ENCODE measurements at regions not wholly inside any gene's neighbourhood (a gene's known extent, or its start where the extent isn't known, plus 50 kb on each side); places are given as distances from the start of the nearest gene placed in this dataset.
"Not testable (repeated sequence)": the region's sequence is repeated elsewhere in the genome, so short reads cannot be mapped to it uniquely, and the experiment has no call there.

DNA sequence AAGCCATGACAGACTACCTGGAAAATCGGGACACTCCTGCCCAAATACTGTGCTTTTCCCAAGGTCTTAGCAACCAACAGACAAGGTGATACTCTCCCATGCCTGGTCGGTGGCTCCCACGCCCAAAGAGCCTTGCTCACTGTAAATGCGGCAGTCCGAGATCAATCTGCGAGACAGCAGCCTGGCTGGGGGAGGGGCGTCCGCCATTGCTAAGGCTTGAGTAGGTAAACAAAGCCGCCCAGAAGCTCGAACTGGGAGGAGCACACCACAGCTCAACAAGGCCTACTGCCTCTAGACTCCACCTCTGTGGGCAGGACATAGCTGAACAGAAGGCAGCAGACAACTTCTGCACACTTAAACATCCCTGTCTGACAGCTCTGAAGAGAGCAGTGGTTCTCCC lies 272.1 kb upstream of the CCNG1 start:
- no peak for DNase-seq (ENCODE audit: low spot score)

DNA sequence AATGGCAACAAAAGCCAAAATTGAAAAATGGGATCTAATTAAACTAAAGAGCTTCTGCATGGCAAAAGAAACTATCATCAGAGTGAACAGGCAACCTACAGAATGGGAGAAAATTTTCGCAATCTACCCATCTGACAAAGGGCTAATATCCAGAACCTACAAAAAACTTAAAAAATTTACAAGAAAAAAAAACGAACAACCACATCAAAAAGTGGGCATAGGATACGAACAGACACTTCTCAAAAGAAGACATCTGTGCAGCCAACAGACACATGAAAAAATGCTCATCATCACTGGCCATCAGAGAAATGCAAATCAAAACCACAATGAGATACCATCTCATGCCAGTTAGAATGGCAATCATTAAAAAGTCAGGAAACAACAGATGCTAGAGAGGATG lies 267.2 kb upstream of the CCNG1 start:
- DNase-seq (ENCODE audit: low spot score), result not testable (repeated sequence)

DNA sequence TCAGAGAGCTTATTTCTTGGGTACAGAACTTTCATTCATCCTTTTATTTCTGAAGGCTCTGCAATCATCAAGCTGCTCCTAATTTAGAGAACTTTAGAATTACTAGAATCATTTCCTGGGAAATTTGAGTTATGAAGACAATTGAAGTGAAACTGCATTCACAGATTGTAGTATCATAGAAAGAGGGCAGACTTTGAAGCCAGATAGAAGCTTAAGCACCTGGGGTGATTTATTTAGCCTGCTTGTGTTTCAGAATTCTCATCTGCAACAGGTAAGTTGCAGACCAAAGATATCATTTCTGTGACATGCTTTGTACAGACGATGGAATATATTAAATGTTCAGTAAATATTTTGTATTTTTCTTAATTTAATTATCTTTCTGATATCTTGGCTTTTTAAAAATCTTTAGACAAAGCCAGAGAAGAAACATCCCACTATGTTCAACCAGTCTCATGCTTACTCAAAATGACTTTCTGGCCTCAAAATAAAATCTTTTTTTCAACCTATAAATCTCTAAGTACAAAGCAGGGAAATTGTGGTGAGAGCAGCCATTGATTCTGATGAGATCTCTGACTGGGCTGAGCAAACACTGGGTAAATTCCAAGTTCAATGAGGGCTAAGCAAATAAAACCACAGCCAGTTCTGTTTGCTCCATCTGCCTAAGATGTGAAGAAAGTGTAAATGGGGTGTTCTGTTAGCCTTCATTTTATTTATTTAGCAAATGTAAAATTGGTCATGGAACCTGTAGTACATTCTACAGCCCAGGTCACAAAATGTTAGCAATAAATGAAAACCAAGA lies 264.7 kb upstream of the CCNG1 start:
- no peak for DNase-seq (ENCODE audit: low spot score)

DNA sequence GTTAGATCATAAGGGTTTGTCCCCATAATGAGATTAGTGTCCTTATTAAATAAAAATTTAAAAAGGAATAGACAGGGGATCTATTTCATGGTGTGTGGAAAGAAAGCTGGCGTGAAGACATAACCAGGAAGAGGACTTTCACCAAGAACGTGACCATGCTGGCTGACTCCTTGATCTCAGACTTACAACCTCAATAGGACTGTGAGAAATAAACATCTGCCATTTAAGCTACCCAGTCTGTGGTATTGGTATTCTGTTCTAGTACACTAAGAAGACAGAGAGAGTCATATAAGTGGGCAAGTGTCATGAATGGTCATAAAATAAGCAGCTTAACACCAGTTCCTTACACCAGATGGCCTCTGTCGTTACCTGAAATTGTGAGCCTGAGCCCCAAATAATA lies 259.4 kb upstream of the CCNG1 start:
- DNase-seq (ENCODE audit: low spot score), result no peak

DNA sequence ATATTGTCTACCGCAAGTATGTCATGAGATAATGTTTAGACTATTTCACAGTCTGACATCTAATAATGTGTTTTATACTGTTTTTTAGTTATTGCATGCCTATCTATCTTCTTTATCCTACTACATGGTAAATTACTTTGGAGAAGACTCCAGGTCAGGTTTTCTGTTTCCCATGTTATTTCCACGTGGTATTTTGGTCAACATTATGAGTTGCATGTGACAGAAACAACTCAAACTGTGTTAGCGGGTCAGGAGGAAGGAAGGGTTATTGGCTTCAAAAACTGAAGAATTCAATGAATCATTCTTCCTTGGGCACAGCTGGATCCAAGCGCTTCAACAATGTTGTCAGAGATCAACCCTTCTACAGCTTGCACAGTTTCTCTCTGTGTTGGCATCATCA lies 252.1 kb upstream of the CCNG1 start:
- DNase-seq (ENCODE audit: low spot score), result no peak

DNA sequence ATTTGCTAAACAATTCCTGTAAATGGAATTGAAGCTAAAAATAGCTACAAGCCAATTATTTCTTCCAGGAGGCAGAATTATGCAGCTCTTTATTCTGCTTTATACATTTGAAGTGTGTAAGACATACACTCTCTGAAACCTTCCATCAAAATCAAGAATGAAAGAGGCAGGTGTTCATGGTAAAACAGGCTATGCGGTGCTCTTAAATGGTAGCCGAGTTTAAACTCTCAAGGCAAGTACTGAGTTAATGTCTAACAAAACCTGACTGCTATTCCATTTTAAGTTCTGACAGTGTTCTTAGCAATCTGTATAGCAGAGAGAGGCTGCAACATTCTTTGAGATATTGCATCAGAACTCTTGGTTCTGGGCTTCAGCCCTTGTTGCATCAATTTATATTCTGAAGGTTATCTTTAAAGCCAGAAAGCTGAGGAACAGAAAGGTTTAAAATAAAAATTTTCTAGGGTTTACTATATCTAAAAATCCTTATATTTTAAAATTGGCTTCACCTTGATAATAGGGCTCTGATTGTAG lies 248.3 kb upstream of the CCNG1 start:
- DNase-seq (ENCODE audit: low spot score), result no peak

DNA sequence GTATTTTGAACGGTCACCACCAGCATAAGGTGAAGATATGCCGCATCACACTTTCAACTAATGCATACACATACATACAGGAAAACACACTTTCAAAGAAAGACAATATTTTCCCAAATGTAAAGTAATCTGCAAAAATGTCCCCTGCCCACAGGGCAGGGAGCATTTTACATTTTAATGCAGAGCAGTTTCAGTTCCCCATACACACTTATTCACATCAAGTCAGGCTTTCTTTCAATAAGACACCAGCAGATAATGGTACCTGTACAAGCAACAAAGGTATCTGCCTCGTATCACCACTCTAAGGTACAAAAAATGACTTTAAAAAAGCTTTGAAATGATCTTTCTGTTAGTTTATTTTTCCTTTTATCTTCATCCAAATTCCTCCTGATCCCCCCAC lies 247.1 kb upstream of the CCNG1 start:
- no peak for DNase-seq (ENCODE audit: low spot score)

DNA sequence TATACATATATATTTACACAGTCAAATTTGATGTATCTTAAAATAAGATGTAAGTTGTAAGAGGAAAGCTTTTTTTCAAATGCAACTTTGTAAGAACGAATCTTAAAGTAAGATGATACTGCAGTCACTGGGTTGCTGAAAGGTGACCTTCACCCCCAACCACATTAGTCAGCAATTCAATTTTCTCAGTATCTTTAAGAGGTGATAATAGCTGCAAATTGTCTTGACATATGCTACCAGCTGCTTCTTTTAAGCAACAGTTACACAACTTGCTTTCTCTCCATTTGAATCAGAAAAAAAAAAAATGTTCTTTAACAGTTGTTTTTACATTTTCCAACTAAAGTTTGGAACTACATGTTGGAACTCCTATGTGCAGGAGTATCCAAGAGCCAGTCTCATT lies 246.6 kb upstream of the CCNG1 start:
- no peak for DNase-seq (ENCODE audit: low spot score)

DNA sequence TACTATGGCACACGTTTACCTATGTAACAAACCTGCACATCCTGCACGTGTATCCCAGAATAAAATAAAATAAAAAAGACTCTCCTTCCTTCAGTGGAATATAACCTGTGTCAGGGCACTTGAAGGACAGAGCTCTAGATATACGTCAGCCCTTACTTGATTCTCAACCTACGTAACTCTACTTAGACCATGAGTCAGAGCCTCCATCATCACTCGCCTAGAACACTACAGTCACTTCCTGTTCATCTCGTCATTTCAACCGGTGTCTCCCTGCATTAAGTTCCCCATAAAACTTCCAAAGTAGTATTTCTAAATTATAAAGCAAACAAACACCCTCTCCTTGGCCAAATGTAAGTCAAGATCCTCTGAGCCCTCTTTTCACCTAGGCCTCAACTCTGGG lies 243.5 kb upstream of the CCNG1 start:
- DNase-seq (ENCODE audit: low spot score), result no peak

DNA sequence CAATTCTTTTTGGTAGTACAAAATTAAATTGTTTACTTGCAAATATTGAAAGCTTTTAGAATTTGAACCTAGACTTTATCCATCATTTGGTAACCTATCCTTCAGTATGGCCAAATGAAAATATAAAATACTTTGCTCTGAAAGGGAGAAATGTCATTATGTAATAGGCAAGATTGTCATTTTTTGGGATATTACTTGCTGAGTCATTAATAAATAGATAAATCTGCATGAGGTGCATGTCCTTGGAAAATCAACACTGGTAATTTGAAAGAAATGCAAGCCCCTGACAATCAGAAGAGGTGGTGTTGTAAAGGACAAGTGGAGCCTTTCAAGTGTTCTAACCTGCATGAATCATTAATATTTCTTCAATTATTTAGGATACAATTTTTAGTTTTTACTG lies 231.8 kb upstream of the CCNG1 start:
- no peak for DNase-seq (ENCODE audit: low spot score)

DNA sequence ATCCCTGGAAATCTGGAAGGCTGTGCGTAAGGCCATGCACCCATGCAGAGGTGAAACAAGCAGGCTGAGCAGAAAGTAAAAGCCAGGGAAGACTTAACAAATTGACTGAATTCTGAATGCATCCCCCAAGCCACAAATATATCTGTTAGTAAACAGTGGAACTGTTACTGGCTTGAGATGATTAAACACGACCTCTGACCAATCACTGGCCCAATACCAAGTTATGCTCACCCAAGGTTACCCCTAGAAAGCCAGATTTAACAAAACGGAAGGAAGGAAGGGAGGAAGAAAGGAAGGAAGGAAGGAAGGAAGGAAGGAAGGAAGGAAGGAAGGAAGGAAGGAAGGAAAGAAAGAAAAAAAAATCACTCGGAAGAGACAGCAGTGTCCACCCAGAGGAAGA lies 215.8 kb upstream of the CCNG1 start:
- no peak for DNase-seq (ENCODE audit: low spot score)

DNA sequence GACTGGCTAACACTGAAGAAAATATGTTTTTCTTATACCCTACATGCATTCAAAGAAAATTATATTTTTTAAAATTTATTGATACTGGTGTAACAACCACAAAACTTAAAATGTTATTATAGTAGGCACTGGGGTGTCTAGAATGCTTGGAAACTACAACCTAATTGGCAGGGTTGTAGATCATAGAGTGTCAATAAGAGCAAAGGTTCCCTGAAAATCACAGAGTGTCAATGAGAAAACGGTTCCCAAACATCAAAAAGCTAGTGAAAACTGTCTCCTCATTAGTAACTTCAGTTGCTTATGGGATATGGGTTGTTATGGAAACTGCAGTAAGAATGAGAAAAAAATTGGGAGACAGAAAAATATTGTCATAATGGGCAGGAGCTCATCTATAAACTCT lies 214.4 kb upstream of the CCNG1 start:
- no peak for DNase-seq (ENCODE audit: low spot score)

DNA sequence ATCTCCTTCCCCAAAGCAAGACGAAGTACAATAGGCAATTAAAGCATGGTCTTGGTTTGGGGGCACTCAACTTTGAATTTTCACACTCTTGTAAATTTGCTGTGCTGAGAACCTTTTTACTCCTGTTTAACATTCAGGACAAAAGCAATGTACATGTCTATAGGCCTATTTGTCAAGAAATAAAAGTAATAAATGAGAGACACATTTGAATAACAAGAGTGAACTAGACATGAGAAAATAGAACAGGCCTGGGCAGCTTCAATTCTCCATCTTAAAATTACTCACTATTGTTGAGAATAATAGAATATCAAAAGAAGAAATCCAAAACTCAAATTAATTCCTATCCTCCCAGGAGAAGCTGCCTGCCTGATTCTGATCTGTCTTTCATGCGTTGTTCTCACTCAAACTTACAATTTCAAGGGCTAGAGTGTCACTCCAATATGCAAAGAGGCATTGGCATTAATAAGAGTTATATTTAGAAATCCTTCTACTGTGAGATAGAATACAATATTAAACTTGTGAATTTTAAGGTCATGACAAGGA lies 192.9 kb upstream of the CCNG1 start:
- DNase-seq (ENCODE audit: low spot score), result no peak

DNA sequence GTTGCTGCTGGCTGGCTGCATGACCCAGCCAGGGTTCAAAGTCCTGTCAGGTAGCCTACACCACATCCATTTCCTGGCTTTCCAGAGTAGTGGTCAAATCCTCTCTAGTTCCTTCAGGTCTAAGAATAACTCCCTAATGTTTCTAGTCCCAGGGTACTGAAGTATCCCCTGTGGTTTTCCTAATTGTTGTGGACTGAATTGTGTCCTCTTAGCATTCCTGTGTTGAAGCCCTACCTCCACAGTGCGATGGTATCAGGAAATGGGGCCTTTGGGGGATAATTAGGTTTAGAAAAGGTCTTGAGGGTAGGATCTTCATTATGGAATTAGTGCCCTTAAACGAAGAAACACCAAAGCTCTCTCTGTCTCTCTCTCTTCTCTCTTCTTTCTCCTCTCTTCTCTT lies 191.8 kb upstream of the CCNG1 start:
- DNase-seq (ENCODE audit: low spot score), result no peak

DNA sequence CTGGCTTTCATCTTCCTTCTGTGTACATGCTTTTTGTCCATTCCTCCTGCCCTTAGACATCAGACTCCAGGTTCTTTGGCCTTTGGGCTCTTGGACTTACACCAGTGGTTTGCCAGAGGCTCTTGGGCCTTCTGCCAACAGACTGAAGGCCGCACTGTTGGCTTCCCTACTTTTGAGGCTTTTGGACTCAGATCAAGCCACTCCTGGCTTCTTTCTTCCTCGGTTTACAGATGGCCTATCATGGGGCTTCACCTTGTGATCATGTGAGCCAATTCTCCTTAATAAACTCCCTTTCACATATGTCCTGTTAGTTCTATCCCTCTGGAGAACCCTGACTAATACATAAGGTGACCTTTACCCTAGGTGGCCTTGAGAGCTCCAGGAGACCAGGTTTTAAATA lies 189.1 kb upstream of the CCNG1 start:
- DNase-seq (ENCODE audit: low spot score), result no peak

DNA sequence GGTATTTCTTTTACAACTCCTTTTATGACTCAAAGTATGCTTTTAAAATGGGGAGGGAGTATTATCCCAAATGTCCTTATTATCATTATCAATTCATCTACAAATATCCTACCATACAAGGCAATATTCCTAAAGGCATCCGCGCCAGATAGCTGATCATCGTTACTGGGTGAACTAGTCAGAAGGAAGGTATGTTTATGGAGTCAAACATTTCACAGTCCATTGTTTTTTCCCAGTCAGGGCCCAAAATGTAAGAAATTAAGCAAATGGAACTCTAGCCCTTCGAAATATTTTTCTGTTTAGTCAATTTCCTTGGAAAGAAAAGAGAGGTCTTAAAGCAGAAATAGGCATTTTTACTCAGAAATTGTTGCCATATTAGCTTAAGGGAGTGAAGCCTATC lies 188.5 kb upstream of the CCNG1 start:
- no peak for DNase-seq (ENCODE audit: low spot score)

DNA sequence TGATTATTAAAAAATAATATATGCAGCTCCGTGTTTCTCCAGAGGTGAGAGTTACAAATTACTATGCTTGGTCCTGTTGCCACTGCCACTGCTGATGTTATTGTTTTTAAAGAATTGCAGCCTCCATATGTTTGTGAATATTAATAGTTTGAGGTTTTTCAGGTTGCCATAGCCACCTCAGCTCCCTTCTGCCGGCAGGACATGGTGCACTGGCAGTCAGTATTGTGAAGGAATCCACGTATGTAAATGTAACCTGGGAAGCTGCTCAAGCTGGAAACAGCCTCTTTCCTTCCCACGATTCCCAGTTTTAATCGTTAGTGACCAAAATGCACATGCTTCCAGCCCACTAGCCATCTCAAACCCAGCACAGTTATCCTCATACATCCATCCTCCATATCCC lies 184.4 kb upstream of the CCNG1 start:
- DNase-seq (ENCODE audit: low spot score), result no peak

DNA sequence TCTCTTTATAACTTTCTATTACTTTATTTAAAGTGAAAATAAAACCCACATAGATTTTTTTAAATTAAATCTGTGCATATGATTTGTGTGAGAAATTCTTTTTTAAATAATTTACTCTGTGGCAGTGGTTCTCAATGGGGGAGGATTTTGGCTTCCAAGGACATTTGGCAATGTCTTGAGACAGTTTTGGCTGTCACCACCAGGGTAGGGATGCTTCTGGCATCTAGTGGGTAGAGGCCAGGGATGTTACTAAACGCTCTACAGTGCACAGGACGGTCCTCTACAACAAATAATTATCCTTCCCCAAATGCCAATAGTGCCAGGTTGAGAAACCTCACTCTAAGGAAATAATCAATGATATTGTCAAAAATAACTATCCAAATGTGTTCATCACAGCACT lies 177.9 kb upstream of the CCNG1 start:
- DNase-seq (ENCODE audit: low spot score), result no peak

DNA sequence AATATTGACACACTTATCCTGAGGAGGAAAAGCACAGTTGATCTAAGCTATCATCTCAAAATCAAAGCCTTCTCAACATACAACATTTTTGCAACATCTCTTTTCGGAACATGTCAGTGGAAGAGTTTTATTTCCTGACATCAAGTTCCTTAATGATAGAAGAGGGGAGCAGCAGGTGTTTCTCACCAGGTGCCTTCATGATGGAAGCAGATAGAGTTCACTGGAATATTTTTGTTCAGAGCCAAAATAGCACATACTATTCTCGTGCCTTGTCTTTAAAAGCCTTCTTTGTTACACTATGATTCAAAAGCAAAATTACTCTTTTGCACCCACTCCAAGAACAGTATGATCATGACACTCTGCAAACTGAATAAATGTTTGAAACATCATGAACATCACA lies 176.9 kb upstream of the CCNG1 start:
- no peak for DNase-seq (ENCODE audit: low spot score)

DNA sequence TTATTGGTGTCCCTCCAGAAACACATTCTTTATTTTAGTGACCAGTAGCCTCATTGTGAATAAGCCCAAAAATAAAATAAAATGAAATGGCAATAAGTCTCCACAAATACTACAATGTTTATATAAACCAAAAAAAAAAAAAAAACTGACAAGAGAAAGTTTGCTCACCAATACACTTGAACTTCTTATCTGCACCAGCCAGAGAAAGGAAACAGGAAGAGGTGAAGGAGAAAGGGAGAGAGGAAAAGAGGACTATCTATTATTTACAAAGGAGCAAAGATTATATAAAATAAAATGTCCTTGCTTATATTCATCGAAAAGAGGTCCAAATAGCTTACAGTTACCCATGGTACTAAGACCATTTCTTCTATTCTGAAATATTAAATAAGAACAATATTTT lies 176.4 kb upstream of the CCNG1 start:
- DNase-seq (ENCODE audit: low spot score), result no peak

DNA sequence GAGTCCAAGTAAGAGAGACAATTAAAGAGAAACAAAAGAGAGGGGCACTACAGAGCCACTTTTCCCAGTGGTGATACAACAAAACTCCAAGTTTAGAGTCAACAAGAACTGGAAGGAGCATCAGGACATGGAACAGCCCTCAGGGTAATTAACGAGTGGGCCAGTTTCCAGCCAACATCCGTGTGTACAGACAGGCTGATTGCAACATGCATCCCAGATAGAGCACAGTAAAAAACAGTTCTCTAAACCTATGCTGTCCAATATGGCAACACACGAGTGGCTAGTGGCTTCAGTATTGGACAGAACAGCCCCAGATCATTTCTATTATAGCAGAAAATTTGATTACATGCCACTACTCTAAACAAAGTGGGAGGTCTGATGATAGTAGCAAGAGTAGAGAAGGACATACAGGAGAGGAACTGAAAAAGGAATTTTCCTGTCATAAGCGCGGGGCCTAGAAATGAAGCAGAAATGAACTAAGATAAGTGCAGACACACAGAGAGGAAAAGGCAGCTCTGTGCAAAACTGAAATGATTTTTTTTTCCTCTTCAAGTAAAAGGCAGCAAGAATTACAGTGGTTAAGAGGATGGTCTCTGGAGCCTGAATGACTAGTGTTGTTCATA lies 175.6 kb upstream of the CCNG1 start:
- no peak for DNase-seq (ENCODE audit: low spot score)

DNA sequence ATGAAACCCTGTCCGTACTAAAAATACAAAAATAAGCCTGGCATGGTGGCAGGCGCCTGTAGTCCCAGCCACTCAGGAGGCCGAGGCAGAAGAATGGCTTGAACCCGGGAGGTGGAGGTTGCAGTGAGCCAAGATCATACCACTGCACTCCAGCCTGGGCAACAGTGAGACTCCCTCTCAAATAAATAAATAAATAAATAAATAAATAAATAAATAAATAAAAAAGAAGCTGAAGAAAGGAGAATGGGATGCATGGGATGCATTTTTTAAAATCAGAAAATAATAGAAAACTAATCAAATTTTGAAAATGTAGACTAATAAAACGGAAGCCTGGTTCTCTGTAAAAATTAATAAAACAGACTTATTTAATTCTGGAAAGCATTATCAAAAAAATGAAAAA lies 171.1 kb upstream of the CCNG1 start:
- DNase-seq (ENCODE audit: low spot score), result not testable (repeated sequence)

DNA sequence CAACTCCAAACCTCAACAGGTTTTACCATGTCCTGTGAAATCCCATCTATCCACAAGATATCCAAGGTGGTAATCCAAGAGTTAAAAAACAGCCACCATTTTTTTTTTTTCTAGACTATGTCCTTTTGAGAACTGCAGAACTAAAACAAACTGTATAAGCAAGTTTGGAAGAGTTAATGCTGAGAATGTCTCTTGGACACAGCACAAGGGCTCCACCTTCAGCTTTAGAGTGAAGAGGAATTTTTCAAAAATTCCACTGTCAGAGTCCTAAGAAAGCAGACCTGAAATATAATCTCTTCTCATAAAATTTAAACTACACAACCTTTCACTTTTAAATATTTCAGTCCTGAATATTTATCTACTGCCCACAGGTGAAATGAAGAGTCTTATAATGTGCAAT lies 167.8 kb upstream of the CCNG1 start:
- no peak for DNase-seq (ENCODE audit: low spot score)

DNA sequence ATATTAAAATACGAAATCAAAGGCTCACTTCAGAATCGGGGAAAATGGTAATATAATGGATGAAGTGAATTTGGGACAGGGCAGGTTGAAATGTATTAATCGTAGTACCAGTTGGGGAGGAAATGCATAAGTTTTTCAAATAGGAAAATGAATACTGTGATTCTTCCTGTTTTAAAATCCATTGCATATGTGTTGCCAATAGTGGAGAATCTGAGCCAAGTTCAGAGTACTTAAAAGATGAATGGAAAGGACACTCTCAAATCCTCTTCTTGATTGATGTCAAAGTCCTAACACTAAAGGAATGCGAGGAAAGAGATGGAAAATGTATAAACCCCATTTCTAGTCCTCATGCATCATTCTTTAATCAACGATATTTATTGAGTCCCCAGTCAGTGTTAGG lies 160.9 kb upstream of the CCNG1 start:
- DNase-seq (ENCODE audit: low spot score), result no peak

All from hematopoietic multipotent progenitor cell treated with erythropoietin and hydrocortisone succinate and interleukin-3 and kit ligand, for 17 days (in vitro differentiated cells).